Calu3 (cell line): ENCODE measurements at regions not wholly inside any gene's neighbourhood (a gene's known extent, or its start where the extent isn't known, plus 50 kb on each side); places are given as distances from the start of the nearest gene placed in this dataset.

ENCODE experiments used
- BruUV-seq: library from RNA; stranded (reverse); fragments of 400-500 nt; replicated peaks from 2 replicates; lab custom pipeline; 2021; lab: Mats Ljungman, UMichigan
- CTCF ChIA-PET: fragments of 300-600 bp; sonication (Branson Sonifier 250); formaldehyde crosslinking; loops from one replicate; lab custom pipeline; 2022; ENCODE audit warnings: antibody characterized with exemption; lab: Charles Lee
- DNase-seq: peaks from one replicate; pipeline ENCODE4 v3.0.0; 2022
- H3K27ac Mint-ChIP-seq: one replicate; pipeline ENCODE4 v1.8.0; 2022; ENCODE audit warnings: mixed read lengths; ENCODE audit not compliant: unreplicated experiment
- H3K27me3 Mint-ChIP-seq: one replicate; pipeline ENCODE4 v1.8.0; 2022; ENCODE audit warnings: mixed read lengths; ENCODE audit not compliant: unreplicated experiment
- H3K36me3 Mint-ChIP-seq: one replicate; pipeline ENCODE4 v1.8.0; 2022; ENCODE audit warnings: mild to moderate bottlenecking, moderate library complexity, mixed read lengths; ENCODE audit not compliant: insufficient read depth, unreplicated experiment
- H3K4me1 Mint-ChIP-seq: one replicate; pipeline ENCODE4 v1.8.0; 2022; ENCODE audit warnings: mild to moderate bottlenecking, low read depth, mixed read lengths; ENCODE audit not compliant: unreplicated experiment
- H3K4me3 Mint-ChIP-seq: one replicate; pipeline ENCODE4 v1.8.0; 2022; ENCODE audit warnings: mild to moderate bottlenecking, low read depth, moderate library complexity, mixed read lengths; ENCODE audit not compliant: unreplicated experiment
- H3K9me3 Mint-ChIP-seq: one replicate; pipeline ENCODE4 v1.8.0; 2022; ENCODE audit warnings: low read depth, mixed read lengths; ENCODE audit not compliant: unreplicated experiment
- CTCF ChIP-seq: fragments of 200-600 bp; IDR thresholded peaks from one replicate; pipeline ENCODE4 v1.8.0; 2022; ENCODE audit warnings: antibody characterized with exemption; ENCODE audit not compliant: unreplicated experiment
- intact Hi-C: fragments of 100-400 bp; cut with micrococcal nuclease; formaldehyde crosslinking; loops from one replicate; pipeline ENCODE4 v1.10.0; 2022; ENCODE audit not compliant: unreplicated experiment

GRCh38 chr15:70497661-70498060 lies 265.7 kb downstream of the UACA start:
- no peak for TF ChIP-seq CTCF
- Mint-ChIP-seq H3K4me1 (peaks cover 72% of the 10 kb centered on the region), H3K9me3 (no peaks in the 10 kb centered on the region), H3K36me3 (peaks cover 26% of the 10 kb centered on the region), H3K27ac (no peak overlapping the region), H3K27me3 (no peaks in the 10 kb centered on the region), H3K4me3 (no peak overlapping the region)
- CTCF ChIA-PET, result interaction anchor here (2.7 to 3.8 kb wide), 2 partner anchors 7 to 10 kb away, joined by 8 to 23 read pairs; no protein-coding TSS in a partner anchor
- intact Hi-C loops, result no loop called here
- no TSS peak for BruUV-seq
- DNase-seq, result no peak

GRCh38 chr15:70495991-70496599 lies 267.3 kb downstream of the UACA start:
- DNase-seq, result no peak
- CTCF ChIA-PET, result interaction anchor here (1.5 to 3.8 kb wide), 3 partner anchors 9 to 21 kb away, joined by 5 to 23 read pairs (median 8); no protein-coding TSS in a partner anchor
- no TSS peak for BruUV-seq
- Mint-ChIP-seq H3K9me3 (no peaks in the 10 kb centered on the region), H3K27me3 (no peaks in the 10 kb centered on the region), H3K27ac (peak overlapping the region; percentile 76), H3K36me3 (peaks cover 37% of the 10 kb centered on the region), H3K4me3 (no peak overlapping the region), H3K4me1 (peaks cover 77% of the 10 kb centered on the region)
- intact Hi-C loops, result loop anchor here (1.0 kb wide), 1 partner anchor 9 kb away; no protein-coding TSS in a partner anchor
- TF ChIP-seq CTCF, result no peak

GRCh38 chr15:70494852-70495571 lies 268.3 kb downstream of the UACA start:
- no peak for TF ChIP-seq CTCF
- Mint-ChIP-seq H3K9me3 (no peaks in the 10 kb centered on the region), H3K27me3 (no peaks in the 10 kb centered on the region), H3K27ac (peak overlapping the region; percentile 76), H3K4me3 (peak overlapping the region; percentile 25), H3K36me3 (peaks cover 40% of the 10 kb centered on the region), H3K4me1 (peaks cover 75% of the 10 kb centered on the region)
- CTCF ChIA-PET, result interaction anchor here (0.8 to 3.8 kb wide), 5 partner anchors 10 to 919 kb away, joined by 3 to 23 read pairs (median 5); no protein-coding TSS in a partner anchor
- peak; percentile 88 for DNase-seq
- intact Hi-C loops, result loop anchor here (1.0 to 5.0 kb wide), 2 partner anchors 10 to 87 kb away; no protein-coding TSS in a partner anchor
- no TSS peak for BruUV-seq

GRCh38 chr15:70494517-70494851 lies 268.9 kb downstream of the UACA start:
- no peaks in the 10 kb centered on the region for H3K27me3 Mint-ChIP-seq
- intact Hi-C loops, result loop anchor here (5.0 kb wide), 1 partner anchor 88 kb away; no protein-coding TSS in a partner anchor
- H3K9me3 Mint-ChIP-seq, result no peaks in the 10 kb centered on the region
- H3K27ac Mint-ChIP-seq, result peak overlapping the region; percentile 76
- CTCF ChIA-PET, result interaction anchor here (0.8 to 3.8 kb wide), 4 partner anchors 10 to 919 kb away, joined by 3 to 23 read pairs (median 4); no protein-coding TSS in a partner anchor
- no peak for TF ChIP-seq CTCF
- peaks cover 75% of the 10 kb centered on the region for H3K4me1 Mint-ChIP-seq
- peak overlapping the region; percentile 25 for H3K4me3 Mint-ChIP-seq
- H3K36me3 Mint-ChIP-seq, result peaks cover 41% of the 10 kb centered on the region
- BruUV-seq, result no TSS peak
- DNase-seq, result no peak
